ACHN (cell line): ENCODE measurements at regions not wholly inside any gene's neighbourhood (a gene's known extent, or its start where the extent isn't known, plus 50 kb on each side); places are given as distances from the start of the nearest gene placed in this dataset.

ENCODE experiments used
- DNase-seq: peaks from one replicate; pipeline ENCODE4 v3.0.0-alpha.2; 2015
- in situ Hi-C: cut with HindIII; loops from 2 replicates; pipeline ENCODE4 v1.10.0; 2017; ENCODE audit warnings: low sequenced_read_pairs, low pct_ligation_motif_present, low pct_unique_long_range_greater_than_20kb

GRCh38 chr16:9270941-9271340 is 179.5 kb downstream of the HAPSTR1 start:
- in situ Hi-C loops: no loop called here

DNA sequence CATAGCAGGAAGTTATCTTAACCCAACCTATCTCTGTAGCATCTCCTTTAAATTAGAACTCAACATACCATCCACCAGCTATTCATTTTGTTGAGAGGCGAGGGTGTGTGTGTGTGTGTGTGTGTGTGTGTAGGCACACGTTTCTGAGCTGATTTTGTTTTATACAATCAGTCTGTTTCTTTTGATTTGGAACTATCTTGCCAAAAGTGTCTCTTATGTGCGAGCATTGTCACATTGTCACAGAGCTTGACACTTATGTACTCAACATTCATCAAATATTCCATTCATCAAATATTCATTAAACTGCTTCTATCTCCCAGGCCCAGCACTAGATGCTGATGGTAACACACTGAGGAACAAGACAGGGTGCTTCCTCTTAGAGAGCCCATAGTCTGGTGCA is 180.4 kb downstream of the HAPSTR1 start:
- DNase-seq: no peak
- in situ Hi-C loops: no loop called here

More at GRCh38 chr16:9270941-9271340, 179.5 kb downstream of the HAPSTR1 start:
- no peak for DNase-seq

- DNase-seq: no peak
- in situ Hi-C loops: no loop called here
Measured at GRCh38 chr16:9275377-9275776, 183.9 kb downstream of the HAPSTR1 start.

DNA sequence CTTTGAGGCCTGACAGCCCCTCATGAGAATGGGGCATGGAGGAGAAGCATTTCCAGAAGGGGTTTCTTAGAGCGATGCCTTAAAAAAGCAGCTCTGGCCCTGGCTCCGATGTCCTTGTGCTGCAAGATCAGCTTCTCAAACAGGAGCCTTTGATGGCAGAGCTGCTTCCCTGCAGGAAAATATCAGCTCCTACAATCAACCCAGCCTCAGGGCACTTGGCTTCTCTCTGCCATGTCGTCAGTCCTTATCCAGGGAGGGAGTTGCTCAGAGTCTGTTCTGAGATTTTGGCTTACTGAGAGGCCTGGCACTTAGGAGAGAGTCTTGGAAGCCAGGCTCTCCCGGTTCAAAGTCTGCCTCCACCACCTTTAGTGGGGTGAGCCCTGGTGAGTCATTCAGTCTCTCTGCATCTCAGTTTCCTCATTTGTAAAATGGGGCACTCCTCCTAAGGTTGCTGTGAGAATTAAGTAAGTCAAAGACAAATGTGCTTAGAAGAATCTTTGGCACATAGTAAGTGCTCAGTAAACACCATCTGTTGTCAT is 184.4 kb downstream of the HAPSTR1 start:
- in situ Hi-C loops: no loop called here
- no peak for DNase-seq

DNA sequence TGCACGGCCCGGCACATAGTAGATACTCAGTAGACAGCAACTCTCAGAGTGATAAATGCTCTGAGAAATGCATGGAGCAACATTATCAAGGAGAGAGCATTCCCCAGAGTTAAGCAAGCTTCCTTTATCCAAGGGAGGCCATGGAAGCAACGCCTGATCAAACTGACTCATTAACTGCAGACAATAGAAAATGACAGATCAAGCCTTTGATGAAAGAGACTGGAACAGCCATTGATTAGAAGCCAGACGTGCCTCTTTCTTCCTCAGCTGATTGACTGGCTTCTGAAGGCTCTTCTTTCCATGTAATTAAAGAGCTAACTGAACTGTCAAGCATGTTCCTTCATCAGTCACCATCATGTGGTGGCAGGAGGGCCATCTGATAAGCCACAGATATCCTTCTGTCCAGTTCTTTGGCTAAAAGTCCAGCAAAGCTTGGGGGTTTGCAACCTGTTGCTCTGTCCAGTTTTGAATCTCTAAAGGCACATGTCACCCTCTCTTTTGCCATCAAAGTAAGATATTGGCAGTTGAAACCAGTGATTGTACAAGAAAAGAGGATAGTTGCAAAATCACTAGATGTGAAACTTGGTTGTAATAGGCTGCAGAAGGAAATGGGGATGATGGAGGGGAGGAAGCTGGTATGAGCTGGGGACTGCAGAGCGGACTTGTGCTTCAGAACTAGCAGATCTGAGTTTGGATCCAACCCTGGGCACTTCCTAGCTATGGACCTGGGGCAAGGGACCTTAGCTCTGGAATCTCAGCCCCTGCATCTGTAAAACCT is 188.0 kb downstream of the HAPSTR1 start:
- no peak for DNase-seq
- in situ Hi-C loops: no loop called here

DNA sequence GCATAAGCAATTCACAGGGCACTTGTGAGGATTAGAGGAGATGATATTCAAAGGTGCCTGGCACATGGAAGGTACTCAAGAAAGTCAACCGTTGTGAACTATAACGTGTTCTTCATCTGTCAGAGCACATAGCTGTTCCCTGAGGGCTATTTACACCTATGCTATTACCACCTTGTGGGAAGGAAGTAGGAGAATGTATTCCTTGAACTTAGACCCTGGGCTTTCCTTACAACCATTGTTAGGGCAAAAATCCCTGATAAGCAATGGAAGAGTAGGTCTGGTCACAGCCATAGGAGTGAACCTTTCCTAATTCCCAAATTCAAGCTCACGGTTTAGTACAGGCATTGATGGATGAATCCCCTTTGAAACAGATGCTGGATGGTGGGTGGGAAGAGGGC is 188.6 kb downstream of the HAPSTR1 start:
- DNase-seq: no peak

GRCh38 chr16:9286930-9287329 is 195.5 kb downstream of the HAPSTR1 start:
- in situ Hi-C loops: no loop called here
- no peak for DNase-seq

More for the DNA sequence above, 188.6 kb downstream of the HAPSTR1 start:
- in situ Hi-C loops: no loop called here

DNA sequence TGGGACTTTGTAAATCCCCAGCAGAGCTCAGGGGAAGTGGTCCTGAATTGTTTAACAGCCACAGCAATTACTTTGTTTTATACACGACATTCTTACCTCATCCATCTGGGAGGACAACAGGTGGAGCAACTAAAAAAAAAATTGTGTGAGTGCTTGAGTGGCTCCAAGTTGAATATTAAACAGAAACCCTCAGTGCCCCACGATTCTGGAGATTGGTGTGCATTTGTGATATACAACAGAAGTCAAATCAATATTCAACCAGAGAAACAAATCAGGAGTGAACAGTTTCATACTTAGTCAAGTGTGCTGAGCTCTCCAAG is 204.8 kb downstream of the HAPSTR1 start:
- in situ Hi-C loops: no loop called here
- no peak for DNase-seq

DNA sequence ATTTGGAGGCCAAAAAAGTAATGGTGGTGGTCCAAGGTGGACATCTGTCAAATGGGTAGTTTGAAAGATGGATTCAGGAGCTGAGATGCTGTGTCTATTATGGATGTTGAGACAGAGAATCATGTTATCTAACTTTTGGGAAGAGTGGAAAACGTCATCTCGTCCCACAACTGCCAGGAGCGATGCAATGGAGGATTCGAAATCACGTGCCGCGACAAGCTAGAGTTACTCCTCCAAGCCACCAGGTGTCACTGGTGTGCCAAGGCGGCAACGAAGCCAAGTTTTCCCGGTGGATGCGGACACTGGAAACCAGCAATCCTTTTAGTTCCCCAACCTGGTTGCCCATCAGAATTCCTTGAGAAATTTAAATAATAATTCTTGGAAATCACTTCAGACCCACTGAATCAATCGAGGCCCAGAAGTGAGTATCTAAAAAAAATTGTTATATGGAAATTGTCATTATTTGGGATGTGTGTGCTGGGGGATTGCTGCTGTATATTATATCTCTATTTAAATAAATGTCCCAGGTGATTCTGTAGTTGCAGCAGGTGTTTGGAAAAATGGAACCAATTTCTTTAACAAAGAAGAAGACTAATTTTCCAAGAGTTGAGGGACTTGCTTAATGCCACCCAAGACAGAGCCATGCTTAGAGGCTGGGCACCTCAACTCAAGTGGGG is 206.1 kb downstream of the HAPSTR1 start:
- in situ Hi-C loops: no loop called here
- DNase-seq: peak; percentile 39

DNA sequence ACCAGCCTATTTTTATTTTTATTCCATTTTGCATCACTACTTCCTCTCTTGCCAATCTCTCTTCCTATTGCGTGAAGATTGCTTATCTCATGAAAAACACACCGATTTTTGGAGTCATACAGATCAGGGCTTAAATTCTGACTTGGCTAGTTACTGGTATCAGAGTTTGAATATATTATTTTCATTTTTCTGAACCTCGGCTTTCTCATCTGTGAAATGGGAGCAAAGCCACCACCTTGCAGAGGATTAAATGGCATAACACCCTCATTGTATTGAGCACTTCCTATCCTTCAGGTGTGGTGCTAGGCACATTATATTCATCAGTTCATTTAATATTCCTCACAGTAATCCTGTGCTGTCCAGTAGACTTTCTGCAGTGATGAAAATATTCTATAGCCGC is 208.8 kb downstream of the HAPSTR1 start:
- no peak for DNase-seq
- in situ Hi-C loops: no loop called here

DNA sequence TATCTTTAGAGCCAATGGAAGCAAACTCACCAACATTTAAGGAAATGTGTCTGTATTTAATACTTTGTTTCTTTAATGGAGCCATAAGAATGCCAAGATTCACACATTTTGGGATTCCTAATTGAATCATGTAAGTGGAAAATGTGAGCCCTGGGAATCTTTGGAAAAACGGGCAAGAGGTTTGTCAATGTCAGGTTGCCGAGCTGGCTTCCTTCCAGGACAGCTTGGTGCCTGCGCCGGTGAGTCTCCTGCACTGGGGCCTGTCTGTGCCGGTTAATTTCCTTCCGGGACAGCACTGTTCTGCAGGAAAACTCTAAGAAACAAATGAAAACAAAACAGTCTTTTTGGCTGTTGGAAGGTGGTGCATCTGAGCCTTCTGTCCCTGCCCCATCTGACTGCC is 210.6 kb downstream of the HAPSTR1 start:
- in situ Hi-C loops: no loop called here
- DNase-seq: no peak

DNA sequence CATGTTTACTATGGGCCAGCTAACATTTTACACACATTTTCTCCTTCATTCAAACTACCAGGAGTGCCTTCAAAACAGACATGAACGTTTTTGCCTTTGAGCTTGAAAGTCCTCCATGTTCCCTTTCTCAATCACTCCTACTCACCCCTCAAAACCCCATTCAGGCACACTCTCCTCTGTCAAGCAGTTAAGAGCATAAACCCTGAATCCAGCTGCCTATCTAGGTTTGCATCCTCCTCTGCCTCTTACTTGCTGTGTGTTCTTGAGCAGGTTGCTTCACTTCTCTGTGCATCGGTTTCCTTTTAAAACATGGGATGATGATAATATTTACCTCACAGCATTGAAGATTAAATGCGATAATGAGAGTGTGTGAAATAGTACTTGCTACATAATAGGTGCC is 215.3 kb downstream of the HAPSTR1 start:
- in situ Hi-C loops: no loop called here
- no peak for DNase-seq

- DNase-seq: no peak
- in situ Hi-C loops: no loop called here
Measured at GRCh38 chr16:9307446-9307845, 216.0 kb downstream of the HAPSTR1 start.

- in situ Hi-C loops: no loop called here
Measured at GRCh38 chr16:9308356-9308801, 216.9 kb downstream of the HAPSTR1 start.

GRCh38 chr16:9308850-9309249 is 217.4 kb downstream of the HAPSTR1 start:
- no peak for DNase-seq

More at GRCh38 chr16:9308356-9308801, 216.9 kb downstream of the HAPSTR1 start:
- DNase-seq: no peak

GRCh38 chr16:9309844-9310243 is 218.4 kb downstream of the HAPSTR1 start:
- in situ Hi-C loops: no loop called here
- DNase-seq: no peak

More at GRCh38 chr16:9308850-9309249, 217.4 kb downstream of the HAPSTR1 start:
- in situ Hi-C loops: no loop called here

GRCh38 chr16:9311303-9311954 is 220.0 kb downstream of the HAPSTR1 start:
- in situ Hi-C loops: no loop called here

DNA sequence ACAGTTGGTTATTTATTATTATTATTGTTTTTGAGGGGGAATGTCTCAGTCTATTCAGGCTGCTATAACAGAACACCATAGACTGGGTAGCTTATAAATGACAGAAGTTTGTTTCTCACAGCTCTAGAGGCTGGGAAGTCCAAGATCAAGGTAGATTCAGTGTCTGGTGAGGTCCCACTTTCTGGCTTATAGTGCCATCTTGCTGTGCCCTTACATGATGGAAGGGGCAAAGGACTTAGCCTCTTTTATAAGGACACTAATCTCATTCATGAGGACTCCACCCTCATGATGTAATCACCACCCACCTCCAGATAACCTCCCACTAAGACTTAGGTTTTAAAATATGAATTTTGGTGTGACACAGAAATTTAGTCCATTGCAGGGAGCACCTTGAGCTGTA is 224.6 kb downstream of the HAPSTR1 start:
- DNase-seq: no peak
- in situ Hi-C loops: no loop called here

More at GRCh38 chr16:9311303-9311954, 220.0 kb downstream of the HAPSTR1 start:
- no peak for DNase-seq

GRCh38 chr16:9316615-9317014 is 225.2 kb downstream of the HAPSTR1 start:
- in situ Hi-C loops: no loop called here
- DNase-seq: no peak
